Omental fat pad (tissue), 3 donors: ENCODE measurements at regions not wholly inside any gene's neighbourhood (a gene's known extent, or its start where the extent isn't known, plus 50 kb on each side); places are given as distances from the start of the nearest gene placed in this dataset.

Experiments used
- ATAC-seq: fragments of 150-250 bp; one replicate; pipeline ENCODE4 v1.9.1; 2016; ENCODE audit warnings: mild to moderate bottlenecking, moderate library complexity; ENCODE audit not compliant: low FRiP score
- DNase-seq: peaks from one replicate; pipeline ENCODE4 v3.0.0-alpha.2; 2019; ENCODE audit warnings: low spot score
- TF ChIP-seq, protein P1 (sequence below), 3 donors: fragments of 450-650 bp; IDR thresholded peaks; one replicate each; pipeline ENCODE4 v1.5.1; 2016 to 2017; ENCODE audit warnings: antibody characterized with exemption in 3 of 3, mild to moderate bottlenecking in 3 of 3, moderate library complexity in 2 of 3

DNA sequence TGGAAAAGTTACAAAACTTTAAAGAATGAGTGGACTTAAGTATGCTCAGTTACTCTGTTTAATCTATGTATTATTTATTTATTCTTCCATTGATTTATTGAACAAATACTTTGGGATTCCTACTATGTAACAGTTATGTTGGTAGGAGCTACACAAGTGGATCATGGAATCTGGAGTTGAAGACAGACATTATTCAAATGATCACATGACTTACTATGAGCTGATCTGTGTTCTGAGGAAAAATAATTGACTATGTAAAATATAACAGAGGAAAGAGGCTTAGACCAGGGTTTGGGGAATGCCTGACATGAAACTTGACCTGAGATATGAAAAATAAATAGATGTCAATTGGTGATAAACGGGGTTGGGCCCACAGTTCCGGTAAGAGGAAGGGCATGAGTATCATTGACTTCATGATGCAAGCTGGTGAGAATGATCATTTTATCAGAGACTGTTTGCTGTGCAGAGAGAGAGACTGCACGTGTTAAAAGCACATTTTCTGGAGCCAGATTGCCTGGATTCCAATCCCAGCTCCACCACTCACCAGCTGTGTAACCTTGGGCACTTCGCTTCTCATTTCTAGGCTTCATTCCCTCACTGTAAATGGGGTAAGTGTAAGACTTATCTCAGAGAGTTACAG is 179.0 kb downstream of the SPCS3 start:
- DNase-seq: no peak
- TF ChIP-seq, protein P1, sequence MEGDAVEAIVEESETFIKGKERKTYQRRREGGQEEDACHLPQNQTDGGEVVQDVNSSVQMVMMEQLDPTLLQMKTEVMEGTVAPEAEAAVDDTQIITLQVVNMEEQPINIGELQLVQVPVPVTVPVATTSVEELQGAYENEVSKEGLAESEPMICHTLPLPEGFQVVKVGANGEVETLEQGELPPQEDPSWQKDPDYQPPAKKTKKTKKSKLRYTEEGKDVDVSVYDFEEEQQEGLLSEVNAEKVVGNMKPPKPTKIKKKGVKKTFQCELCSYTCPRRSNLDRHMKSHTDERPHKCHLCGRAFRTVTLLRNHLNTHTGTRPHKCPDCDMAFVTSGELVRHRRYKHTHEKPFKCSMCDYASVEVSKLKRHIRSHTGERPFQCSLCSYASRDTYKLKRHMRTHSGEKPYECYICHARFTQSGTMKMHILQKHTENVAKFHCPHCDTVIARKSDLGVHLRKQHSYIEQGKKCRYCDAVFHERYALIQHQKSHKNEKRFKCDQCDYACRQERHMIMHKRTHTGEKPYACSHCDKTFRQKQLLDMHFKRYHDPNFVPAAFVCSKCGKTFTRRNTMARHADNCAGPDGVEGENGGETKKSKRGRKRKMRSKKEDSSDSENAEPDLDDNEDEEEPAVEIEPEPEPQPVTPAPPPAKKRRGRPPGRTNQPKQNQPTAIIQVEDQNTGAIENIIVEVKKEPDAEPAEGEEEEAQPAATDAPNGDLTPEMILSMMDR (IDR thresholded peaks at IDR 0.05): no peak
- no peak for ATAC-seq

DNA sequence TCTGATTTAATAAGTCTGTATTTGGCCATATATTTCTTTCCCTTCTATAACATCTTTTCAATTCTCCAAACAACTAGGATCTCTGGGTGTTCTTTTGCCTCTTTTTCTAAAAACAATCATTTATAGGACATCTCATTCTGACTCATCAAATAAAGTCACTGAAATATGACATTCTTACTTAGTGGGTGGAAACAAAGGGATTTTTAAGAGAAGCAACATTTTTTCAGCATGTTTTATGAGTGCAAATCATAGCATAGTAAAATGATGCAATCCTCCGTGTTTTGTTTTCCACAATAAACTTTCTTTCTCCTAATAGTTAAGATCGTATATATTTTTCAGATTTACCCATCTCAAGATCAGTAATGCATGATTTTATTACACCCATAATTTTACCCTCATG is 179.8 kb downstream of the SPCS3 start:
- ATAC-seq: no peak
- TF ChIP-seq, protein P1 (IDR thresholded peaks at IDR 0.05): no peak

DNA sequence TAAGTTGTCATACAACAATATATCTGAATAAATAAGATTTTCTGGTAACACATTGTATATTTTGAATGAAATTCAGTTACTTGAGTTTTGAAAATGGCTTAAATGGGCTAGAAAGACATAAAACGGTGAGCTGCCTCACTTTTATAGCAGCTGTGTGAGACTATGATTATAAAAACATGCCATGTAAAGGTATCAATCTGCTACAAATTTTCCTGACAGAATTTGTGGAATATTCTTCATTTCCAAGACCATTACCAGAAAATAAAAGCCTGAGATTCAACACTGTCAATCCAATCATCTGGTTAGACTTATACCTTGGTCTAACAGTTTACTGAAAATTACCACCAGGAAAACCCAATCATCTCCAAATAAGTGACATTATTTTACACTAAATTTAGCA is 181.1 kb downstream of the SPCS3 start:
- no peak for DNase-seq
- no peak for ATAC-seq

More for the DNA sequence above, 179.8 kb downstream of the SPCS3 start:
- no peak for DNase-seq

DNA sequence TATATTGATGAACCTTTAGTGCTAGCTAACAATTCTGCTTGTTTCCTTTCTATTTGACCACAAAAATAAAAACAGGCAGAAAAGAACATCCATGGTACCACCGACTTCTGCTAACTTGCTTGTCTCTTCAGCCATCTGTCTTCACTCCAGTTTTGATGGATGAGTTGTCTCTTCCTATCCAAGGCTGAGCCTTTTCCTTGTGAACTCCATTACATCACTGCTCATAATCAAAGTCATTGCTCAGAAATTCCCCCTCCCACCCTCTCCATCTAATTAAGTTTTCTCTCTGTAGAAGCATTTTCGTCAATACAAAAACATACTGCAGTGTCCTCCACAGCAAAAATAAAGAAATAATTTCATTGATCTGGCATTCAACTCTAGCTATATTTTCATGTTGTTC is 184.4 kb downstream of the SPCS3 start:
- DNase-seq (no peak), ATAC-seq (no peak)
- TF ChIP-seq, protein P1 (IDR thresholded peaks at IDR 0.05): no peak

More for the DNA sequence above, 181.1 kb downstream of the SPCS3 start:
- TF ChIP-seq, protein P1 (IDR thresholded peaks at IDR 0.05): no peak

DNA sequence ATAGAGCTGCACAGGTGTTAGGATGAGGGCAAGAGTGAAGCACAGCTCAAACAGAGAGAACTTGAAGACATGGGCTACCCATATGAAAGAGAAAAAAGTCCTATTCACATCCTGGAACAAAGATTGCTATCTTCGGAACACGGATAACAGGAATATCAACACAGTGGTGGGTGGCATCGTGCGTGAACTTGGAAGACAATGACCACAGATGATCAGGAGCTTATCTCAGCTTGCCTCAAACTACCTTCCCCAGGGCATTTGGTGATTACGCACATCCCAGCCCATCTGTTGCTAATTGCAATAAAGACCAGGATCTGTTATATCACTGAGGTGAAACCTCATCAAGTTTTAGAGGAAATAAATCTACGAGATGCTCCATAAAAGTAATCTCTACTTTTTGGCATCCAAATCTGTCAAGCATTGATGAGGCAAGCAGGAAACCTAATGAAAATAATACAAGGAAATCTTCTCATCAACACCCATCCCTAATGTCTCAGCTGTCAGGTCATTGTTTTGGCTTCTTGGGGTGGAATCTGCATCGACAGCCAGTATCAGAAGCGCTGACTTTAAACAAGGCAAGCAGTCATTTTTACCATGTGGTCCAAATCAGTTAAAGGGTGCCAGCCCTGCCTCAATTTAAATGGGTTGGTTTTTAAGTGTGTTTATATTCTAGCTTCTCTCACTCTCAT is 188.2 kb downstream of the SPCS3 start:
- ATAC-seq (no peak), DNase-seq (no peak)
- TF ChIP-seq, protein P1 (IDR thresholded peaks at IDR 0.05): no peak

DNA sequence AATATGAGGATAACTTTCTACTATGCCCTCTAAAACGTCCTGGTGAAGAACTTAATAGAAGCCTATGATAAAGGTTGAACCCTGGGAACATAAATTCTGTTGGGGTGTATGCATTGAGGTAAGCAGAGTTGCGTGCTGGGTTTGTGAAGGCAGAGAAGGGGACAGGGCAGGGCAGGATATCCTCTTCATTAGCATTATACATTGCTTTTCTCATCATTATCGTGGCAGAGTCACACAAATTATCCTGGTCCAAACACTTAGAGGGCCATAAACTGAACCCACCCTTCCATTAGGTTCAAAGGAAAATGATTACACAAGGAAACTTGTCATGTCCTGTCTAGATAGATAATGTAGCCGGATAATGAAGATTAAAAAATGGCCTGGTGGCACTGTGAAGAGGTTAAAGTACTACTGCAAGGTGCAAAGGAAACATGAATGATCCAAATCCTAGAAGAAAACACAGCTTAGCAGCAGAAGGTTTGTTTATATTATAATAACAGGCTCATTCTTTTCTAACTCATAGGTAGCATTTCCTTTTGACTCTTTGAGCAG is 189.1 kb downstream of the SPCS3 start:
- no peak for DNase-seq
- ATAC-seq: no peak
- TF ChIP-seq, protein P1 (IDR thresholded peaks at IDR 0.05): no peak

DNA sequence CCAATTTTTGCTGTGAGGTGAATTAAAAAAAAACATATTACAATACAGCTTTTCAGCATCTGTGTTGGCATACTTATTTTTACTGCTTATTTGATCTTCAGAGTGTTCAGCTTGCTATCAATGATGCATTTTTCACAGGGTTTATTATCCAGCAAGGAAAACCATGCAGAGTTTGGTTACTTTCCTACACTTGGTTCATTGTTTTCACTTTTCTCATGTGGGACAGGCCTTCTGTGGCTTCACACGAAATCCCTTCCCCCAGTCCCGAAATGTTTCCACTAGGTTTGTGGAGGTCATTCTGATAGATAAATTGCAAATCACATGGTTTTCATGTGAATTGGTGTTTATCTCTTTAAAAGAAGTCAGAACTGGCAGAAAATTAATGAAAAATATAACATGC is 205.8 kb downstream of the SPCS3 start:
- DNase-seq: no peak
- no peak for ATAC-seq
- TF ChIP-seq, protein P1 (IDR thresholded peaks at IDR 0.05): no peak
